ENCODE measurements at regions not wholly inside any gene's neighbourhood (a gene's known extent, or its start where the extent isn't known, plus 50 kb on each side); places are given as distances from the start of the nearest gene placed in this dataset.

DNA sequence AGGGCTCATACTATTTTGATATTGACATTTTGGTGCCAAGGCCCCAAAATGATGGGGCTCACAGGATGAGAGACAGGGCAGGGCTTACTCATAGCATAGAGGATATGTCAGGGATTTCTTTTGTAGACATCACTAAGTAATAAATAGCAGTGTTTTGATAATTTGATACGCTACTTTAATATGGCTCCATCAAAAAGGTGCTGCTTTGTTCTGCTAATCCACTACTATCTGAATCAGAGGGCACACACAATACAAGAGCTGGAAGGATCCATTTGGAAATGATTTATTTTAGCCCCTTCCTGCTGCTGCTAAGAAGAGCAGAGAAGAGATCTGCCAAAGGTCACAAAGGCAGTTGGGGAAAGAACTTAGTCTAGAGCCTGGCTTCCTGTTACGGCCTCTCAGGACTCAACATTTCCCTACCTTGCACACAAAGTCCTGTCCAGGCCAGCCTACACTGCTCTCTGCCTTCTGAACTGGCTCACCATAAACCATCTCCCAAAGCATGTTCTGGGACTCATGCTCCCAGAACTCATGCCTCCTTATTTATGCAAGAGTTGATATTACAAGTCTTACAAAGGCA, 261.3 kb upstream of the ARHGAP20 start:
- Mint-ChIP-seq H3K9me3 (no peaks in the 10 kb centered on the region), H3K27ac (no peak overlapping the region), H3K4me3 (no peak overlapping the region), H3K36me3 (ENCODE audit: insufficient read depth in 2 of 2) (no peaks in the 10 kb centered on the region), H3K4me1 (ENCODE audit: low read depth) (no peaks in the 10 kb centered on the region), H3K27me3 (ENCODE audit: low read depth) (peaks cover 16% of the 10 kb centered on the region)
- no peak for ATAC-seq (replicated peaks in 1 of 2)
- no peak for DNase-seq

DNA sequence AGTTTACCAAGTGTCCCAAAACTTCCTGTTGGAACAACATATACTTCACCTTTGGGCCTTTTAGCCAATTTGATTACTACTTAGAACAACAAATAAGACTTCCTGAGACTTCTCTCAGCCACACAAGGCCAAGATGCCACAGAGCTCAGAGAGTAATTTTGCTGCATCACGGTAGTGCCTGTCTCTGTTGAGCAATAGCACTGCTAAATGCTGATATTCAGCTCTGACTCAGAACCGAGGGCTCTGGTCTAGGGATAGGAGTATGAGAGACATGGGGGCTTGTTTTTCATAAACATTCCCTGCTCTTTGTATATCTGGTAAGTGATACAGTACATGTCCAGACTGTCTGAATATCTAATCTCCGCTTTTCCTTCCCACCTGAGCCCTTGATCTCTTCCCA, 260.4 kb upstream of the ARHGAP20 start:
- no peak for ATAC-seq (replicated peaks in 1 of 2)
- no peaks in the 10 kb centered on the region for H3K9me3 Mint-ChIP-seq

DNA sequence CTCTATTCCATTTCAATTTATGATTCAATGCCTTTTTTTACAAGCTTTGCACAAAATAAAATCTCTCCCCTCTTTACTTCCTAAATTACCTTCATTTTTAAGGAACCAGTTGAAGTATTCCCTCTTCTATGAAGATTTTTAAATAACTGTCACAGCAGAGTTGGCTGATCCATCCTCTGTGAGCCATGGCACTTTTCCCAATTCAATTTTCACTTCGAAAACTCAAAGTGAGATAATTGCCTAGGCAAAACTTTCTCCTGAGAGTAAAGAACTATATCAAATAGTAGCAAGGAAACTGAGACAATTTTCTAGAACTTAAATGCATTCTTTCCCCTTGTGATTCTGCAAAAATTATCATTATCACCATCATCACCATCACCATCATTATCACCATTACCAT, 259.9 kb upstream of the ARHGAP20 start:
- Mint-ChIP-seq H3K36me3 (ENCODE audit: insufficient read depth in 2 of 2) (no peaks in the 10 kb centered on the region), H3K9me3 (no peaks in the 10 kb centered on the region), H3K4me1 (ENCODE audit: low read depth) (no peaks in the 10 kb centered on the region), H3K4me3 (no peak overlapping the region), H3K27ac (no peak overlapping the region), H3K27me3 (ENCODE audit: low read depth) (peaks cover 16% of the 10 kb centered on the region)
- no peak for DNase-seq
- ATAC-seq (replicated peaks in 1 of 2), result no peak

More for the DNA sequence above, 260.4 kb upstream of the ARHGAP20 start:
- Mint-ChIP-seq H3K27me3 (ENCODE audit: low read depth) (peaks cover 16% of the 10 kb centered on the region), H3K4me1 (ENCODE audit: low read depth) (no peaks in the 10 kb centered on the region), H3K27ac (no peak overlapping the region), H3K36me3 (ENCODE audit: insufficient read depth in 2 of 2) (no peaks in the 10 kb centered on the region), H3K4me3 (no peak overlapping the region)
- no peak for DNase-seq

DNA sequence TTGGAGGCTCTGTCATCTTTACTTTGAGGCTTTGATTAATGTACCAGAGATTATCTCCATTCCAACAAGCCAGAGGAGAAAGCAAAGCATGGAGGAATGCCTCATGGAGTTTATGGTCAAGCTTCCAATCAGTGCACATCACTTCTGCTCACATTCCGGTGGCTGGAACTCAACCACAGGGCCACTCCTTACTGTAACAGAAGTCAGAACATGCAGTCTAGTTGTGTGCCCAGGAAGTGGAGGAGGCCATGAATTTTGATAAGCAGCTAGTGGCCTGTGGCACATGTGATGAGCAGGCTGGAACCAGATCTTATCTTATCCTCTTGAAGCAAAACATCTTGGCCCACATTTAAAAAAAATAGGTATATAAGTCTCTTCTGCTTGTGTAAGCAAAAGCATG, 258.9 kb upstream of the ARHGAP20 start:
- no peak for DNase-seq
- Mint-ChIP-seq H3K27ac (no peak overlapping the region), H3K9me3 (no peaks in the 10 kb centered on the region), H3K4me1 (ENCODE audit: low read depth) (no peaks in the 10 kb centered on the region), H3K4me3 (no peak overlapping the region), H3K36me3 (ENCODE audit: insufficient read depth in 2 of 2) (no peaks in the 10 kb centered on the region), H3K27me3 (ENCODE audit: low read depth) (peaks cover 16% of the 10 kb centered on the region)
- no peak for ATAC-seq (replicated peaks in 1 of 2)

DNA sequence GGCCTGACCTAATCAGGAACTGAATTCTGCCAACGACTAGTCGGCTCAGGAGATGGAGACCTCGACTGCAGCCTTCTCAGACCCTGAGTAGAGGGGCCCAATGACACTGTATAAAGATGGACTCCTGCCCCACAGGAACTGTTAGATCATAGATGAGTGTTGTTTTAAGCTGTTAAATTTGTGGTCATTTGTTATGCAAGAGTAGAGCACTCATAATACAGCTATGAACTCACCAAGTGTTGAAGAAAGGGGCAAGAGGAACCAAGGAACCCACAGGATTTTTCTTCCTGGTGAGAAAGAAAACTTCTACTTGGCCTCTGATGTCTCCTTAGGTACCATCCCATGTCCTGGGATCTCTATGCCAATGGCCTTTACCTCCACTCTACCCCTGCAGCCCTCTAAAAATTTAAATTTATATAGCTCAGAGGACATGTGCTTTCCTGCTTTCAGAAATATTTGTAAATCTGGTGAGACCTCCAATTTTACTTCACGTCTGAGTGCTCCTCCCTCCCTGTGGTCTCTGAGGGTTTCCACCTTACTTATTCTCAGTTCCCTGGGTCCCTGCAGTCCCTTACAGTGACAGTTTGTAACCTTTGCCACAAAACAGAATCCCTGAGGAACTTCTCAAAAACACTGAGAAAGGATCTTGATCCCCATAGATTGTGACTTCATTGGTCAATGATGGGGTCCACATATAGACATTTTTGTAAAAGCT, 256.3 kb upstream of the ARHGAP20 start:
- Mint-ChIP-seq H3K36me3 (ENCODE audit: insufficient read depth in 2 of 2) (no peaks in the 10 kb centered on the region), H3K4me3 (no peak overlapping the region), H3K4me1 (ENCODE audit: low read depth) (no peaks in the 10 kb centered on the region), H3K9me3 (no peaks in the 10 kb centered on the region), H3K27me3 (ENCODE audit: low read depth) (peaks cover 5% of the 10 kb centered on the region), H3K27ac (no peak overlapping the region)
- no peak for DNase-seq
- no peak for ATAC-seq (replicated peaks in 1 of 2)

DNA sequence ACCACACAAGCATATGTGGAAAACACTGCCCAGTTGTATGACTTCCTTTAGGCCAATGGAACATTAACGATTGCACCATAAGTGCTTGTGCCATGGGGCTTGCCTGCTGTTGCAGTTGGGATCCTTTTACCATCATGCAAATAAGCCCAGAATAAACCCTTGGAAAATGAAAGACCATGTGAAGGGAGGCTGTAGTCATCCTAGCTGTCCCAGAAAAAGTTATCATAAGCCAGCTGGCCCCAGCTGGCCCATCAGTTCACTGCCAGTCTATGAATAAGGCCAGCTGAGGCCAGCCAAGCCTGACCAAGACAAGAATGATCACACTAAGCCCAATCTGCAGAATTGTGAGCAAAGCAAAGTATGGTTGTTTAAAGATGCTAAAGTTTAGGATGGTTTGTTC, 253.9 kb upstream of the ARHGAP20 start:
- Mint-ChIP-seq H3K4me1 (ENCODE audit: low read depth) (no peaks in the 10 kb centered on the region), H3K27ac (no peak overlapping the region), H3K9me3 (no peaks in the 10 kb centered on the region), H3K4me3 (no peak overlapping the region), H3K27me3 (ENCODE audit: low read depth) (peaks cover 5% of the 10 kb centered on the region), H3K36me3 (ENCODE audit: insufficient read depth in 2 of 2) (no peaks in the 10 kb centered on the region)
- no peak for DNase-seq
- ATAC-seq (replicated peaks in 1 of 2), result no peak

DNA sequence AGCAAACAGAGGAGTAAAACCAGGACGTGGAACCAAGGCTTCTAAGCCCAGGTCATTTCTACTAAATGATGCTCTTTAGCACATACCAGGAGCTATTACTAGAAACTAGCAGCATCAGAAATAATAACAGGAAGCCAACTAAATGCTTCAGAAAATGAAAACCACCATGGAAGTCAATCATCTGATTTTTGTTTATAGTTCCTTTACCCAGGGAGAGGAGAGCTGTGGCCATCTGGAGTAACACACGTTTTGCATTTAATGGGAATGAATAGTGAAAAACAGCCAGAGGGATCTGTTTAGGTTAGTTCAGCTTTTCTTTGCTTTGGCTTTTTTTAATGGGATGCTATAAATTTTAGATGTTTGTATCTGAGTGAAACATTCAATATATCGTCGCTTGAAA, 250.7 kb upstream of the ARHGAP20 start:
- Mint-ChIP-seq H3K9me3 (no peaks in the 10 kb centered on the region), H3K27ac (no peak overlapping the region), H3K4me1 (ENCODE audit: low read depth) (no peaks in the 10 kb centered on the region), H3K27me3 (ENCODE audit: low read depth) (no peaks in the 10 kb centered on the region), H3K4me3 (no peak overlapping the region), H3K36me3 (ENCODE audit: insufficient read depth in 2 of 2) (no peaks in the 10 kb centered on the region)
- ATAC-seq (replicated peaks in 1 of 2), result no peak
- DNase-seq, result no peak

DNA sequence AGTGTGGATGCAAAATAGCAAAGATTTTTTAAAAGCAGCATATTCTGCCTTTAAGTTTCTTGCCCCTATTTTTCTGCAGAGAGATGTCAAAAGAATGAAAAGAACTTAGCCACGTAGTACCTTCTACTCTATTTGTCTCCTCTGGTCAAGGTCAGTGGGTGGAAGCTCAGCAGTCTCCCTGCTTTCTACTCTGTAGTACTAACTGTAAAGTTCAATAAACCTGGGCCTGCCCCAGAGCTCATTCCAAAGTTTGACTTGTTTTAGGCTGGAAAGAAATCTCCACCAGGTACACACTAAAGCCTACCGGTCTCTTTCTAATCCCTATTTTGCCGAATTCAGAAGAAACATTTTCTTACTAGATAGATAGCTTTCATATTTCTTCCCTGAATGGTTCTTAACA, 247.9 kb upstream of the ARHGAP20 start:
- no peaks in the 10 kb centered on the region for H3K36me3 Mint-ChIP-seq (ENCODE audit: insufficient read depth in 2 of 2)
- no peak for DNase-seq
- no peaks in the 10 kb centered on the region for H3K27me3 Mint-ChIP-seq (ENCODE audit: low read depth)
- H3K4me1 Mint-ChIP-seq (ENCODE audit: low read depth), result no peaks in the 10 kb centered on the region
- ATAC-seq (replicated peaks in 1 of 2), result no peak
- no peak overlapping the region for H3K27ac Mint-ChIP-seq
- no peak overlapping the region for H3K4me3 Mint-ChIP-seq
- no peaks in the 10 kb centered on the region for H3K9me3 Mint-ChIP-seq

DNA sequence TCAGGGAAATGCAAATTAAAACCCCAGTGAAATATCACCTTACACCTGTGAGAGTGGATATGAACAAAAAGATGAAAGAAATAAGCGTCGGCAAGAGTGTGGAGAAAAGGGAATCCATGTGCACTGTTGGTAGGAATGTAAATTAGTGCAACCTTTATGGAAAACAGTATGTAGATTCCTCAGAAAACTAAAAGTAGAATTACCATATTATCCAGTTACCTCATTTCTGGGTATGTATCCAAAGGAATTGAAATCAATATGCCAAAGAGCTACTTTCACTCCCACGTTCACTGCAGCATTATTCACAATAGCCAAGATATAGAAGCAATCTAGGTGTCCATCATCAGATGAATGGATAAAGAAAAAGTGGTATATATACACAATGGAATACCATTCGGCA, 246.0 kb upstream of the ARHGAP20 start:
- DNase-seq, result no peak
- Mint-ChIP-seq H3K9me3 (no peaks in the 10 kb centered on the region), H3K4me3 (no peak overlapping the region), H3K27me3 (ENCODE audit: low read depth) (no peaks in the 10 kb centered on the region), H3K27ac (no peak overlapping the region), H3K4me1 (ENCODE audit: low read depth) (no peaks in the 10 kb centered on the region), H3K36me3 (ENCODE audit: insufficient read depth in 2 of 2) (no peaks in the 10 kb centered on the region)
- ATAC-seq (replicated peaks in 1 of 2), result no peak

DNA sequence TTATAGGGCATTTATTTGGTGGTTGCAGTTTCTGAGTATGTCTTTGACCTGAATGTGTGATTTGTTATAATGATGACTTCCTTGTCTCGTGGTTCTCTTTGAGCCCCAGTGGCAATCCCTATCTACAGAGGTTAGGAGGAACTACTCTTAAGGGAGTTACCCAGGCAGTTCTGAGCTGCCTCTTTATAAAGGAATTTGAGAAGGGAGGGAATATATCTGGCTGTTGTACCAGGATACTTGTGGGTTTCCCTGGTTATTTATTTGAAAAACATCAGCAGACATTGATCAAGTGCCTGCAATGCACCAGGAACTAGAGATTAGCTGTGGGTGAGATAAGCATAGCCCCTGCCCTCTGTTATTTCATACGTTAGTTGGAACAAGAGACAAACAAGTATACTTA, 243.5 kb upstream of the ARHGAP20 start:
- Mint-ChIP-seq H3K4me3 (no peak overlapping the region), H3K36me3 (ENCODE audit: insufficient read depth in 2 of 2) (no peaks in the 10 kb centered on the region), H3K27me3 (ENCODE audit: low read depth) (no peaks in the 10 kb centered on the region), H3K9me3 (no peaks in the 10 kb centered on the region), H3K4me1 (ENCODE audit: low read depth) (no peaks in the 10 kb centered on the region), H3K27ac (no peak overlapping the region)
- DNase-seq (no peak), ATAC-seq (replicated peaks in 1 of 2) (no peak)

DNA sequence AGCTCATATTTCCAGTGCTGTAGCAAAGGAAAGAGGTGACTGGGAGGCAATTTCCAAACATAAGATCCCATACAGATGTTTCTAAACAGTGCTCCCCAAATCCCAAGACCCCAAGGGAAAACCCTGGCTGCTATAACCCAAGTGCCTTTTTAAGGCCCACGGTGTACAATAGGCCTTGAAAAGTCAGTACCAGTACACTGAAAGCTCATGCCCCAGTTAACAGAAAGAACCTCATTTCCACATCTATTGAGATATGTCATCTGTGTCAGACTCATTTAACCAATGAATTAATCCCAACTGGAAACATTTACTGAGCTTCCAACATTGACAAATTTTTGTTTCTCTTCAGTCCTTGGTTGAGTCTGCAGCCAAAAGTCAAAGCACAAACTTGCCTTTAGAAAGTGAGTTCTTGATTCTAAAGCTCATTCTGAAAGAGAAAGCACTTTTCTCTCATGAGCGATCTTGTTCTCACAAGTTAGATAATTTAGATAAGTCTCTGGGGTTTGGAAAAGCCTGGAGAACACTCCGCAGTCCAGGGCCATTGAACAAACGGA, 239.8 kb upstream of the ARHGAP20 start:
- DNase-seq (no peak), ATAC-seq (replicated peaks in 1 of 2) (peak; percentile 11 to 23)
- peaks cover 2 to 6% of the 10 kb centered on the region in 2 donors for H3K9me3 Mint-ChIP-seq
- H3K4me3 Mint-ChIP-seq, result no peak overlapping the region
- no peak overlapping the region for H3K27ac Mint-ChIP-seq
- H3K36me3 Mint-ChIP-seq (ENCODE audit: insufficient read depth in 2 of 2), result no peaks in the 10 kb centered on the region
- H3K27me3 Mint-ChIP-seq (ENCODE audit: low read depth), result no peaks in the 10 kb centered on the region
- no peaks in the 10 kb centered on the region for H3K4me1 Mint-ChIP-seq (ENCODE audit: low read depth)

DNA sequence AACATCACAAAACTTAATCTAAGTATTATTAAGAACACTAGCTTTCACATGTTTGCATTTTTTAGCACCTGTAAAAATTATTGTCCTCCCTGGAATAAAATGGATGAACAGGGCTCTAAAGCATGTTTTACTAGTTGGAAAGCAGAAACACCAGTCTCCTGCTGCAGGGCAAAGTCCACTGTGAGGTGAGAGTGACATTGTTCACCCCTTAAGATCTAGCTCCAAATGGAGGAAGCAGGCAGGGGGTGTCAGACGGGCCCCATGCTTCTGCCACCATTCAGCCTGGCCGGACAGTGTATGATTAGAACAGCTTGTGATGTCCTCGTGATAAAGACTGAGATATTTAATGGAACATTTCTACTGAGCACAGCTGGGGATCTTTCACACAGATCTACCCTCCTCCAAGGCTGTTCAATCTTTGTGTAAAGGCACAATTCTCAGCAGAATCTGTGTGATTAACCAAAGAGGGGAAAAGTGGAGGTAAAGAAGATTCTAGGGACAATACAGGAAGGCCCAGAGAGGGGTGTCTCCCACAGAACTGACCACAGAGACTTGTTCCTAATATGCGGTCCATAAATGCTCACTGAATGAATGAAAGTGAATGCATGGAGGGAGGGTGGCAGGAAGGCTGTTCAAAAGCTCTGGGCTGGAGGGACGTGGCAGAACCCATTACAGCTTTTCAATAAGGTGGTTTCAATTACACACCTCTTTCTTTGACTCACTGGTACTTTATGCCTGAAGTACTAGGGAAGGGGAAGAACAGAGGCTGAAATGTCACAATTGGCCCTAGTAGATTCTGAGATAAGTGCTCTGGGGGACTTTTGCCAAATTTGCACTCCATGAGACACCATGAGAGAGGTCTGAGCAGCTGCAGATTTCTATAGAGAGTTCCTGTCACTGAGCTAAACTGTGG, 239.1 kb upstream of the ARHGAP20 start:
- no peak overlapping the region for H3K27ac Mint-ChIP-seq
- peak; percentile 41 to 49 for ATAC-seq (replicated peaks in 1 of 2)
- no peaks in the 10 kb centered on the region for H3K36me3 Mint-ChIP-seq (ENCODE audit: insufficient read depth in 2 of 2)
- H3K27me3 Mint-ChIP-seq (ENCODE audit: low read depth), result no peaks in the 10 kb centered on the region
- no peak overlapping the region for H3K4me3 Mint-ChIP-seq
- H3K4me1 Mint-ChIP-seq (ENCODE audit: low read depth), result no peaks in the 10 kb centered on the region
- H3K9me3 Mint-ChIP-seq, result peaks cover 2 to 6% of the 10 kb centered on the region in 2 donors
- no peak for DNase-seq

DNA sequence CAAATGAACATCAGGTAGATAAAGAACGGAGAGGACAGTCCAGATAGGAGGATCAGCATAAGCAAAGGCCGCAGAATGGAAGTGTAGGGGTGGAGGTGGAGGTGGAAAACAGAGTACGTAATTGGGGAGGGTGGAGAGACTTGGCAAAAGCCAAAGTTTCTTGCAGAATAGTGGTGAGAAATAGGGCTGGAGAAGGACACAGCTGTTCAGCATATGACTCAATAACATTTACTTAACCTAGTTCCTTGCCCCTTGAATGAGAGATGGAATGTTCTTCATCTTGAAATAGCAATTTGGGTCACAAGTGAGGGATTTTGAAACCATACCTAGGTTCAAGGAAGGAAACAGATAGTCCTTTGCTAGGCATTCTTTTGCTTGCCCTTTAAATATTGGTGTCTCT, 235.9 kb upstream of the ARHGAP20 start:
- DNase-seq, result no peak
- H3K4me1 Mint-ChIP-seq (ENCODE audit: low read depth), result no peaks in the 10 kb centered on the region
- ATAC-seq (replicated peaks in 1 of 2), result no peak
- H3K4me3 Mint-ChIP-seq, result no peak overlapping the region
- peaks cover 2 to 6% of the 10 kb centered on the region in 2 donors for H3K9me3 Mint-ChIP-seq
- H3K36me3 Mint-ChIP-seq (ENCODE audit: insufficient read depth in 2 of 2), result no peaks in the 10 kb centered on the region
- H3K27ac Mint-ChIP-seq, result no peak overlapping the region
- H3K27me3 Mint-ChIP-seq (ENCODE audit: low read depth), result no peaks in the 10 kb centered on the region
